ENCODE measurements at regions not wholly inside any gene's neighbourhood (a gene's known extent, or its start where the extent isn't known, plus 50 kb on each side); places are given as distances from the start of the nearest gene placed in this dataset.

DNA sequence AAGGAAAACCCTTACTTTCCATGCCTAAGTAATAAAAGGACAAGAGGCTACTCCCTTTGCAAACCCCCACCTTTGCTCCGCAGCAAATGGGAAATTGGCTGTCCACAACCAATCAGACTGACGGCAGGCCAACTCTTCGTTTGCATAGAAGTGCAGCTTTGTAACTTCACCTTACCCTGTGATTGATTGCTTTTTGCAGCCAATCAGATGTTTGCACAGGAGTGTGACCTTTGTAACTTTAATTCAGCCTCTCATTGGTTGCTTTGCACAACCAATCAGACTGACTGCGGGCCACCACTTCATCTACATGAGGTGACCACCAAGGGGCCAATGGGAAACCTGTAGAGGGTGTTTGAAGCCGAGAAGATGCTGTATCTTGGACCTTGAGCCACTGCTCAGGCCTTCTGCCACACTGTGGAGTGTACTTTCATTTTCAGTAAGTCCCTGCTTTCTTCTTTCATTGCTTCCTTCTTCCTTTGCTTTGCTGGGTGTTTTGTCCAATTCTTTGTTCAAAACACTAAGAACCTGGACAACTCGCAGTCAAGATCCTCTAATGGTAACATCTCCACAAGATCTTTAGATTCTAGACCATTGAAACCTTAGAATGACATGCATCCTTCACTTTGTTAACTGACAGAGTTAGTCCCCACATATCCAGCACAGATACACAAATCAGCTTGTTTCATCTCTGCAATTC is 51.3 kb upstream of the FREM1 start:
- peak; percentile 10 for DNase-seq

GRCh38 chr9:14960881-14961280 is 50.7 kb upstream of the FREM1 start:
- DNase-seq: no peak
